HG02610 (cell line): ENCODE measurements at regions not wholly inside any gene's neighbourhood (a gene's known extent, or its start where the extent isn't known, plus 50 kb on each side); places are given as distances from the start of the nearest gene placed in this dataset.
"Not testable (repeated sequence)": the region's sequence is repeated elsewhere in the genome, so short reads cannot be mapped to it uniquely, and the experiment has no call there.

Source experiments
- ATAC-seq: cut with Tn5 transposase; IDR thresholded peaks from one replicate; pipeline ENCODE4 v1.9.1; 2021; ENCODE audit warnings: mild to moderate bottlenecking, moderate library complexity; ENCODE audit not compliant: unreplicated experiment

- no peak for ATAC-seq
These were observed 255.9 kb upstream of the MYT1L start for GRCh38 chr2:2586931-2587330.

GRCh38 chr2:2586068-2586776 lies 255.1 kb upstream of the MYT1L start:
- ATAC-seq, result no peak

- no peak for ATAC-seq
These were observed 252.0 kb upstream of the MYT1L start for GRCh38 chr2:2582998-2583545.

GRCh38 chr2:2581331-2582159 lies 250.5 kb upstream of the MYT1L start:
- no peak for ATAC-seq

- not testable (repeated sequence) for ATAC-seq
These were observed 249.8 kb upstream of the MYT1L start for GRCh38 chr2:2580841-2581240.

- no peak for ATAC-seq
These were observed 249.3 kb upstream of the MYT1L start for GRCh38 chr2:2580341-2580740.

GRCh38 chr2:2579814-2580213 lies 248.7 kb upstream of the MYT1L start:
- no peak for ATAC-seq

GRCh38 chr2:2577407-2577831 lies 246.3 kb upstream of the MYT1L start:
- no peak for ATAC-seq

GRCh38 chr2:2575870-2576386 lies 244.9 kb upstream of the MYT1L start:
- no peak for ATAC-seq

GRCh38 chr2:2575181-2575577 lies 244.1 kb upstream of the MYT1L start:
- no peak for ATAC-seq

GRCh38 chr2:2574401-2575180 lies 243.5 kb upstream of the MYT1L start:
- no peak for ATAC-seq

GRCh38 chr2:2573658-2574293 lies 242.7 kb upstream of the MYT1L start:
- ATAC-seq, result no peak

- ATAC-seq, result no peak
These were observed 242.1 kb upstream of the MYT1L start for GRCh38 chr2:2573205-2573604.

GRCh38 chr2:2572393-2573204 lies 241.5 kb upstream of the MYT1L start:
- no peak for ATAC-seq

- ATAC-seq, result no peak
These were observed 240.5 kb upstream of the MYT1L start for GRCh38 chr2:2571301-2572150.

GRCh38 chr2:2570871-2571270 lies 239.8 kb upstream of the MYT1L start:
- no peak for ATAC-seq

GRCh38 chr2:2570360-2570759 lies 239.3 kb upstream of the MYT1L start:
- ATAC-seq, result no peak

- no peak for ATAC-seq
These were observed 238.8 kb upstream of the MYT1L start for GRCh38 chr2:2569836-2570235.

- ATAC-seq, result no peak
These were observed 238.2 kb upstream of the MYT1L start for GRCh38 chr2:2569306-2569705.
